CD4-positive, alpha-beta T cell treated with Interleukin-1 beta for 1 hour (primary cell): ENCODE measurements at regions not wholly inside any gene's neighbourhood (a gene's known extent, or its start where the extent isn't known, plus 50 kb on each side); places are given as distances from the start of the nearest gene placed in this dataset.

ENCODE experiments used
- DNase-seq, 2 donors: peaks; one replicate each; pipeline ENCODE4 v3.0.0-alpha.2; 2020 to 2022

GRCh38 chr15:39443659-39444219 is 137.1 kb upstream of the THBS1 start:
- DNase-seq = no peak

- no peak for DNase-seq
Measured at GRCh38 chr15:39444735-39445470, 136.0 kb upstream of the THBS1 start.

- DNase-seq = no peak
Measured at GRCh38 chr15:39445931-39446330, 134.9 kb upstream of the THBS1 start.

- DNase-seq = no peak
Measured at GRCh38 chr15:39447346-39447745, 133.5 kb upstream of the THBS1 start.

- no peak for DNase-seq
Measured at GRCh38 chr15:39447881-39448280, 133.0 kb upstream of the THBS1 start.

- no peak for DNase-seq
Measured at GRCh38 chr15:39448409-39448808, 132.5 kb upstream of the THBS1 start.

- DNase-seq = no peak
Measured at GRCh38 chr15:39451121-39451688, 129.7 kb upstream of the THBS1 start.

- no peak for DNase-seq
Measured at GRCh38 chr15:39451871-39452270, 129.0 kb upstream of the THBS1 start.

GRCh38 chr15:39453620-39454019 is 127.3 kb upstream of the THBS1 start:
- peak in 1 of 2 donors; percentile 42 for DNase-seq

GRCh38 chr15:39454189-39454986 is 126.5 kb upstream of the THBS1 start:
- no peak for DNase-seq

- DNase-seq = no peak
Measured at GRCh38 chr15:39455471-39455991, 125.3 kb upstream of the THBS1 start.

- no peak for DNase-seq
Measured at GRCh38 chr15:39456159-39456558, 124.7 kb upstream of the THBS1 start.

GRCh38 chr15:39456582-39457330 is 124.1 kb upstream of the THBS1 start:
- no peak for DNase-seq

- DNase-seq = no peak
Measured at GRCh38 chr15:39458131-39458530, 122.7 kb upstream of the THBS1 start.

- no peak for DNase-seq
Measured at GRCh38 chr15:39459548-39459947, 121.3 kb upstream of the THBS1 start.

GRCh38 chr15:39460748-39461147 is 120.1 kb upstream of the THBS1 start:
- DNase-seq = no peak

GRCh38 chr15:39461536-39462130 is 119.2 kb upstream of the THBS1 start:
- no peak for DNase-seq

GRCh38 chr15:39462691-39463090 is 118.2 kb upstream of the THBS1 start:
- no peak for DNase-seq

- DNase-seq = no peak
Measured at GRCh38 chr15:39465843-39466749, 114.8 kb upstream of the THBS1 start.

- no peak for DNase-seq
Measured at GRCh38 chr15:39466750-39467105, 114.2 kb upstream of the THBS1 start.

GRCh38 chr15:39468331-39468730 is 112.5 kb upstream of the THBS1 start:
- DNase-seq = peak in 1 of 2 donors; percentile 40
